ENCODE measurements at regions not wholly inside any gene's neighbourhood (a gene's known extent, or its start where the extent isn't known, plus 50 kb on each side); places are given as distances from the start of the nearest gene placed in this dataset.

DNA sequence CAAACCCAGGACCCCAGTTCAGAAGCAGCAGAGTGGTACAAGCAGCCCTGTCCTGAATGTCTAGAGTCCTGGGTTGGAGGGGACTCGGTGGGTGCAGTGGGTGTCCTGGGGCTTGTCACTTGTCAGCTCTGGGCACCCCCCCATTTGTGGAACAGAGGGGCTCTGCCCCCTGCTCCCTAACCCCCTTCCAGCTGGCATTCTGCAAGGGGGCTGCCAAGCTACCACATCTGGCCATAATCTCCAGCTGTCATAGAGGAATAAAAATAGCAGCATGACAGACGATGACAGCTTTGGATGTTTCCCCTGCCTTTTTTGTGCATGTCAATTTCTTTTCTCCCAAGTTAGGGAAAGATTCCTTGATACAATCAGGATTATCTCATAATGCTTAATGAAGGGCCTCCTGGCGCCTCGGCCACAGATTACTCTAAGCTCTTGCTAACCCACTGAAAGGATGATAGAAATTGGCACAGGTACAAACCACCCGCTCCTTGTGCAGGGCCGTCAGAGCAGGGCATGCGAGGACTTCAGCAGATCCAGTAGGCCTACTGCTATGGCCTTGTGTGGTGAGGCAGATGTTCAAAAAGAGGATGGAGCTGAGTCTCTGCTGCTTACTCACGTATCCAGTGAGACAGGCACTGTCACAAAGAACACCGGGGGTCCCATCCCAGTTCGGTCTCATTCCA lies 83.0 kb downstream of the ISX start:
- TF ChIP-seq GABPA (IDR thresholded peaks at IDR 0.05 in 1 of 2, conservative IDR thresholded peaks at IDR 0.05 in 1 of 2) (no peak), TAF1 (conservative IDR thresholded peaks at IDR 0.05) (no peak), RAD21 (IDR thresholded peaks at IDR 0.05) (no peak), SP1 (IDR thresholded peaks at IDR 0.05) (no peak), HNF4G (IDR thresholded peaks at IDR 0.05) (no peak), FOXA1 (IDR thresholded peaks at IDR 0.05) (no peak), JUND (IDR thresholded peaks at IDR 0.05) (no peak), YY1 (IDR thresholded peaks at IDR 0.05) (no peak), EGR1 (IDR thresholded peaks at IDR 0.05; ENCODE audit: low read depth in 2 of 2) (no peak)
- TF ChIP-seq, protein P1, sequence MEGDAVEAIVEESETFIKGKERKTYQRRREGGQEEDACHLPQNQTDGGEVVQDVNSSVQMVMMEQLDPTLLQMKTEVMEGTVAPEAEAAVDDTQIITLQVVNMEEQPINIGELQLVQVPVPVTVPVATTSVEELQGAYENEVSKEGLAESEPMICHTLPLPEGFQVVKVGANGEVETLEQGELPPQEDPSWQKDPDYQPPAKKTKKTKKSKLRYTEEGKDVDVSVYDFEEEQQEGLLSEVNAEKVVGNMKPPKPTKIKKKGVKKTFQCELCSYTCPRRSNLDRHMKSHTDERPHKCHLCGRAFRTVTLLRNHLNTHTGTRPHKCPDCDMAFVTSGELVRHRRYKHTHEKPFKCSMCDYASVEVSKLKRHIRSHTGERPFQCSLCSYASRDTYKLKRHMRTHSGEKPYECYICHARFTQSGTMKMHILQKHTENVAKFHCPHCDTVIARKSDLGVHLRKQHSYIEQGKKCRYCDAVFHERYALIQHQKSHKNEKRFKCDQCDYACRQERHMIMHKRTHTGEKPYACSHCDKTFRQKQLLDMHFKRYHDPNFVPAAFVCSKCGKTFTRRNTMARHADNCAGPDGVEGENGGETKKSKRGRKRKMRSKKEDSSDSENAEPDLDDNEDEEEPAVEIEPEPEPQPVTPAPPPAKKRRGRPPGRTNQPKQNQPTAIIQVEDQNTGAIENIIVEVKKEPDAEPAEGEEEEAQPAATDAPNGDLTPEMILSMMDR (IDR thresholded peaks at IDR 0.05; ENCODE audit: low read depth, low read length, missing input control) = no peak
- TF ChIP-seq, protein P2, sequence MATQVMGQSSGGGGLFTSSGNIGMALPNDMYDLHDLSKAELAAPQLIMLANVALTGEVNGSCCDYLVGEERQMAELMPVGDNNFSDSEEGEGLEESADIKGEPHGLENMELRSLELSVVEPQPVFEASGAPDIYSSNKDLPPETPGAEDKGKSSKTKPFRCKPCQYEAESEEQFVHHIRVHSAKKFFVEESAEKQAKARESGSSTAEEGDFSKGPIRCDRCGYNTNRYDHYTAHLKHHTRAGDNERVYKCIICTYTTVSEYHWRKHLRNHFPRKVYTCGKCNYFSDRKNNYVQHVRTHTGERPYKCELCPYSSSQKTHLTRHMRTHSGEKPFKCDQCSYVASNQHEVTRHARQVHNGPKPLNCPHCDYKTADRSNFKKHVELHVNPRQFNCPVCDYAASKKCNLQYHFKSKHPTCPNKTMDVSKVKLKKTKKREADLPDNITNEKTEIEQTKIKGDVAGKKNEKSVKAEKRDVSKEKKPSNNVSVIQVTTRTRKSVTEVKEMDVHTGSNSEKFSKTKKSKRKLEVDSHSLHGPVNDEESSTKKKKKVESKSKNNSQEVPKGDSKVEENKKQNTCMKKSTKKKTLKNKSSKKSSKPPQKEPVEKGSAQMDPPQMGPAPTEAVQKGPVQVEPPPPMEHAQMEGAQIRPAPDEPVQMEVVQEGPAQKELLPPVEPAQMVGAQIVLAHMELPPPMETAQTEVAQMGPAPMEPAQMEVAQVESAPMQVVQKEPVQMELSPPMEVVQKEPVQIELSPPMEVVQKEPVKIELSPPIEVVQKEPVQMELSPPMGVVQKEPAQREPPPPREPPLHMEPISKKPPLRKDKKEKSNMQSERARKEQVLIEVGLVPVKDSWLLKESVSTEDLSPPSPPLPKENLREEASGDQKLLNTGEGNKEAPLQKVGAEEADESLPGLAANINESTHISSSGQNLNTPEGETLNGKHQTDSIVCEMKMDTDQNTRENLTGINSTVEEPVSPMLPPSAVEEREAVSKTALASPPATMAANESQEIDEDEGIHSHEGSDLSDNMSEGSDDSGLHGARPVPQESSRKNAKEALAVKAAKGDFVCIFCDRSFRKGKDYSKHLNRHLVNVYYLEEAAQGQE (IDR thresholded peaks at IDR 0.05) = no peak
- TF ChIP-seq, protein P3, sequence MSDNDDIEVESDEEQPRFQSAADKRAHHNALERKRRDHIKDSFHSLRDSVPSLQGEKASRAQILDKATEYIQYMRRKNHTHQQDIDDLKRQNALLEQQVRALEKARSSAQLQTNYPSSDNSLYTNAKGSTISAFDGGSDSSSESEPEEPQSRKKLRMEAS (IDR thresholded peaks at IDR 0.05) = no peak

Data from liver (tissue), 3 donors.